OCI-LY1 (cell line): ENCODE measurements at regions not wholly inside any gene's neighbourhood (a gene's known extent, or its start where the extent isn't known, plus 50 kb on each side); places are given as distances from the start of the nearest gene placed in this dataset.

ENCODE experiments used
- H2AFZ ChIP-seq: fragments of 200-600 bp; sonication (generic), shearing (Covaris generic); 2 replicates; pipeline ENCODE4 v1.6.0; 2014; ENCODE audit warnings: antibody characterized with exemption, mild to moderate bottlenecking, low read length
- H3F3A ChIP-seq: fragments of 200-600 bp; sonication (generic), shearing (Covaris generic); 2 replicates; pipeline ENCODE4 v1.6.0; 2014; ENCODE audit warnings: mild to moderate bottlenecking, antibody characterized with exemption, low read length, moderate library complexity; ENCODE audit not compliant: insufficient read depth
- H3K27ac ChIP-seq: fragments of 200-600 bp; sonication (generic); 2 replicates; pipeline ENCODE4 v1.5.1; 2014; ENCODE audit warnings: low read length, mixed run types, mild to moderate bottlenecking, low read depth; ENCODE audit not compliant: poor library complexity, severe bottlenecking
- H3K27me3 ChIP-seq: fragments of 200-600 bp; sonication (generic); 2 replicates; pipeline ENCODE4 v1.6.0; 2014; ENCODE audit warnings: antibody characterized with exemption, mild to moderate bottlenecking, low read length, moderate library complexity; ENCODE audit not compliant: insufficient read depth
- H3K36me3 ChIP-seq: fragments of 200-600 bp; sonication (generic); 2 replicates; pipeline ENCODE4 v1.6.1; 2014; ENCODE audit warnings: mild to moderate bottlenecking, antibody characterized with exemption, low read length, moderate library complexity, mixed read lengths; ENCODE audit not compliant: insufficient read depth
- H3K4me1 ChIP-seq: fragments of 200-600 bp; sonication (generic); 2 replicates; pipeline ENCODE4 v1.5.1; 2014; ENCODE audit warnings: mild to moderate bottlenecking, low read length, moderate library complexity; ENCODE audit not compliant: insufficient read depth, severe bottlenecking
- H3K4me2 ChIP-seq: fragments of 200-600 bp; sonication (generic), shearing (Covaris generic); 2 replicates; pipeline ENCODE4 v1.6.1; 2014; ENCODE audit warnings: low read length
- H3K4me3 ChIP-seq: fragments of 200-600 bp; sonication (generic); 2 replicates; pipeline ENCODE4 v1.5.1; 2014; ENCODE audit warnings: low read length, low read depth, mild to moderate bottlenecking, mixed read lengths; ENCODE audit not compliant: poor library complexity, severe bottlenecking
- H3K79me2 ChIP-seq: fragments of 200-600 bp; shearing (Covaris generic); 2 replicates; pipeline ENCODE4 v1.6.1; 2016; ENCODE audit warnings: mixed run types, low read length, mixed read lengths; ENCODE audit not compliant: insufficient read depth
- H3K9ac ChIP-seq: fragments of 200-600 bp; sonication (generic), shearing (Covaris generic); 2 replicates; pipeline ENCODE4 v1.6.1; 2014; ENCODE audit warnings: mild to moderate bottlenecking, low read length, mixed read lengths
- H3K9me2 ChIP-seq: fragments of 200-600 bp; sonication (generic), shearing (Covaris generic); 2 replicates; pipeline ENCODE4 v1.6.1; 2014; ENCODE audit warnings: low read depth, mild to moderate bottlenecking, low read length, mixed read lengths
- H3K9me3 ChIP-seq: fragments of 200-600 bp; shearing (Covaris generic); 2 replicates; pipeline ENCODE4 v1.6.1; 2014; ENCODE audit warnings: low read length, mixed read lengths
- H4K20me1 ChIP-seq: fragments of 200-600 bp; sonication (generic), shearing (Covaris generic); 2 replicates; pipeline ENCODE4 v1.6.0; 2016; ENCODE audit warnings: mild to moderate bottlenecking, low read length; ENCODE audit not compliant: insufficient read depth
- EZH2 ChIP-seq: fragments of 200-600 bp; sonication (generic), shearing (Covaris generic); IDR thresholded peaks from 2 replicates; pipeline ENCODE4 v1.8.0; 2017; ENCODE audit warnings: borderline replicate concordance, mixed run types, mild to moderate bottlenecking, antibody characterized with exemption, low read length, moderate library complexity, mixed read lengths
- TF ChIP-seq, protein P1 (sequence below): fragments of 200-600 bp; sonication (generic), shearing (Covaris generic); IDR thresholded peaks from 2 replicates; pipeline ENCODE4 v1.5.1; 2017; ENCODE audit warnings: mild to moderate bottlenecking, antibody characterized with exemption, low read length, moderate library complexity, mixed read lengths

DNA sequence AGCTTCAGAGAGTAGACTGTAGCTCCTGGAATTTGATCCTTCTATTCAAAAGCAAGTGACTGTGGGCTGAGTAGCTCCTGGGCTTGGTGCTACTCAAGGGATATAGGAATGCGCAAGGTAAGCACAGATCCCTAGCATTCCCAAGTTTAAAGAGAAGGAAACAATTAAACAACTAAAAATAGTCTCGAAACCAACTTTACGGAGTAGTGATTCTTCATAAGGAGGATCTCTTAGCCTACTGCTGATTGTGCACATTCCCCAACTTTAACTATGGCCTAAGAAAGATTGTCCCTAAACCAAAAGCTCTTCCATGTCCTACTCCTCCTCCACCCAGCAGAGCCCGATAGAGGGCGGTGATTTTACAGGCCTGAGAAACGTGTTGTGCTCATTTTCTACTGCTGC is 226.5 kb upstream of the CAMK1G start:
- no peak for TF ChIP-seq EZH2
- TF ChIP-seq, protein P1, sequence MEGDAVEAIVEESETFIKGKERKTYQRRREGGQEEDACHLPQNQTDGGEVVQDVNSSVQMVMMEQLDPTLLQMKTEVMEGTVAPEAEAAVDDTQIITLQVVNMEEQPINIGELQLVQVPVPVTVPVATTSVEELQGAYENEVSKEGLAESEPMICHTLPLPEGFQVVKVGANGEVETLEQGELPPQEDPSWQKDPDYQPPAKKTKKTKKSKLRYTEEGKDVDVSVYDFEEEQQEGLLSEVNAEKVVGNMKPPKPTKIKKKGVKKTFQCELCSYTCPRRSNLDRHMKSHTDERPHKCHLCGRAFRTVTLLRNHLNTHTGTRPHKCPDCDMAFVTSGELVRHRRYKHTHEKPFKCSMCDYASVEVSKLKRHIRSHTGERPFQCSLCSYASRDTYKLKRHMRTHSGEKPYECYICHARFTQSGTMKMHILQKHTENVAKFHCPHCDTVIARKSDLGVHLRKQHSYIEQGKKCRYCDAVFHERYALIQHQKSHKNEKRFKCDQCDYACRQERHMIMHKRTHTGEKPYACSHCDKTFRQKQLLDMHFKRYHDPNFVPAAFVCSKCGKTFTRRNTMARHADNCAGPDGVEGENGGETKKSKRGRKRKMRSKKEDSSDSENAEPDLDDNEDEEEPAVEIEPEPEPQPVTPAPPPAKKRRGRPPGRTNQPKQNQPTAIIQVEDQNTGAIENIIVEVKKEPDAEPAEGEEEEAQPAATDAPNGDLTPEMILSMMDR = no peak
- no peak overlapping the region for H3K4me2 ChIP-seq

DNA sequence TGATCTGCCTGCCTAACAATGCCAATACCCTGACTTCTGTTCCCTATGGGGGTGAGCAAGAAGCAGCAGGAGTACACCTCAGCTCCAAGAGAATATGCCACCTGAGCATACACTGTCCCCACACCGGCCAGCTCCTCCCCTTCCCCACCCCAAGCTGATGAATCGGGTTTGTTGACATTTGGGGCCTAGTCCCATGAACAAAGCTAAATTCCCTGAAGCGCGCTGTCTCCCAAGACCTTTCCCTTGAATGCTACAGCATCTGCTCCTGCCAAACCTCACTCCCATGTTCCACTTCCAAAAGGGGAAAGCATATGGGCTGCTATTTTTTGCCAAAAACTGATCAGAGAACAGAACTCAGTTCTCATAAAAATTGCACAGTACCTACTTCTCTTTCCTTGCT is 220.4 kb upstream of the CAMK1G start:
- Histone ChIP-seq H3K4me2 (no peak overlapping the region), H2AFZ (no peak overlapping the region)
- TF ChIP-seq, protein P1 = no peak

More for the DNA sequence above, 226.5 kb upstream of the CAMK1G start:
- Histone ChIP-seq H3K27ac (no peak overlapping the region), H3K9me3 (no peaks in the 10 kb centered on the region), H3K4me3 (no peak overlapping the region), H3F3A (no peaks in the 10 kb centered on the region), H3K27me3 (no peaks in the 10 kb centered on the region), H3K79me2 (no peaks in the 10 kb centered on the region), H3K36me3 (no peaks in the 10 kb centered on the region), H2AFZ (no peak overlapping the region), H3K4me1 (no peaks in the 10 kb centered on the region), H3K9ac (no peak overlapping the region), H4K20me1 (no peaks in the 10 kb centered on the region), H3K9me2 (no peaks in the 10 kb centered on the region)

DNA sequence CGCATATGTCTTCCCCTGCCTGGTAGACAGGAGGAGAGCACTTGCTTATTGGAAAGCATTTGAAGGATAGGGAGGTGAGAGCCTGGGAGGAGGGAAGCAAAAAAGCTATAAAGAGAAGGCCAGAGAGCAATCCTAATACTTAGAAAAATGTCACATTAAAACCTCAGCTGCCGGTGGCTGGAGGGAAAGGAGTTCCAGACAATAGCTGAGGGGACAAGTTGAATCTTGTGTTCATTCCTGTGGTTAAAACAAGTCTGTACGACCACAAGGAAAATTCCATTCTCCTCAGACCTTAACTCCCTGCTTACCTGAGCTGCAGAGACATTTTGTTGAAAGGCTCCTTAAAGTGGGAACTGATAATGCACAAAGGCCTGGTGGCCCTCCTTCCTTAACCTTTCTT is 218.8 kb upstream of the CAMK1G start:
- TF ChIP-seq, protein P1 = no peak
- TF ChIP-seq EZH2 = no peak
- Histone ChIP-seq H2AFZ (no peak overlapping the region), H3K36me3 (no peaks in the 10 kb centered on the region), H3K27me3 (no peaks in the 10 kb centered on the region), H3K79me2 (no peaks in the 10 kb centered on the region), H3K27ac (no peak overlapping the region), H3K9me2 (no peaks in the 10 kb centered on the region), H3K4me3 (no peak overlapping the region), H4K20me1 (no peaks in the 10 kb centered on the region), H3F3A (no peaks in the 10 kb centered on the region), H3K4me2 (no peak overlapping the region), H3K9ac (no peak overlapping the region), H3K4me1 (no peaks in the 10 kb centered on the region), H3K9me3 (no peaks in the 10 kb centered on the region)

More for the DNA sequence above, 220.4 kb upstream of the CAMK1G start:
- H3K9ac ChIP-seq = no peak overlapping the region
- no peaks in the 10 kb centered on the region for H3K9me3 ChIP-seq
- no peaks in the 10 kb centered on the region for H3K9me2 ChIP-seq
- no peaks in the 10 kb centered on the region for H3K36me3 ChIP-seq
- H3K79me2 ChIP-seq = no peaks in the 10 kb centered on the region
- H3K27me3 ChIP-seq = no peaks in the 10 kb centered on the region
- no peaks in the 10 kb centered on the region for H3F3A ChIP-seq
- no peak overlapping the region for H3K27ac ChIP-seq
- no peaks in the 10 kb centered on the region for H4K20me1 ChIP-seq
- no peak overlapping the region for H3K4me3 ChIP-seq
- H3K4me1 ChIP-seq = no peaks in the 10 kb centered on the region
